C4-2B (cell line): ENCODE measurements at regions not wholly inside any gene's neighbourhood (a gene's known extent, or its start where the extent isn't known, plus 50 kb on each side); places are given as distances from the start of the nearest gene placed in this dataset.

Source experiments
- H3K27ac ChIP-seq: fragments of 450-650 bp; 2 replicates; pipeline ENCODE4 v1.5.1; 2017
- ZFX ChIP-seq: fragments of 450-650 bp; IDR thresholded peaks from 2 replicates; pipeline ENCODE4 v1.6.1; 2017
- TF ChIP-seq, protein P1 (sequence below): fragments of 450-650 bp; conservative IDR thresholded peaks from 2 replicates; pipeline ENCODE4 v1.5.1; 2017; ENCODE audit warnings: mild to moderate bottlenecking

DNA sequence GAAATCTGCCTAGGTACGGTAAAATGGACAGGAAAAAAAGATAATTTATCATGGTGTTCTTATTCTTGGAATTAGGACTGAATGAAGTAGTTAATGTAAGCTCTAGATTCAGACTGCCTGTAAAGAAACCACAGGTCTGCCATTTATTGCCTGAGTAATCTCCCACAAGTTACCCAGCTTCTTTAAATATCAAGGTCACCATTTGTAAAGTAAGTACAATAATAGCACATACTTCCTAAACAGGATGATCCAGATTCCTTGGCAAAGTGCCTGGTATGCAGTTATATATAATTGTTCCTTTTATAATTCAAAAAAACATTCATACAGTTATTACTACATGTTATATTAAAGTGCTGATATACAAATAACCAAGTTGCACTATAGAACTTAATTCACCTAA lies 368.6 kb downstream of the HNRNPD start:
- H3K27ac ChIP-seq: no peak overlapping the region
- TF ChIP-seq ZFX: no peak
- TF ChIP-seq, protein P1, sequence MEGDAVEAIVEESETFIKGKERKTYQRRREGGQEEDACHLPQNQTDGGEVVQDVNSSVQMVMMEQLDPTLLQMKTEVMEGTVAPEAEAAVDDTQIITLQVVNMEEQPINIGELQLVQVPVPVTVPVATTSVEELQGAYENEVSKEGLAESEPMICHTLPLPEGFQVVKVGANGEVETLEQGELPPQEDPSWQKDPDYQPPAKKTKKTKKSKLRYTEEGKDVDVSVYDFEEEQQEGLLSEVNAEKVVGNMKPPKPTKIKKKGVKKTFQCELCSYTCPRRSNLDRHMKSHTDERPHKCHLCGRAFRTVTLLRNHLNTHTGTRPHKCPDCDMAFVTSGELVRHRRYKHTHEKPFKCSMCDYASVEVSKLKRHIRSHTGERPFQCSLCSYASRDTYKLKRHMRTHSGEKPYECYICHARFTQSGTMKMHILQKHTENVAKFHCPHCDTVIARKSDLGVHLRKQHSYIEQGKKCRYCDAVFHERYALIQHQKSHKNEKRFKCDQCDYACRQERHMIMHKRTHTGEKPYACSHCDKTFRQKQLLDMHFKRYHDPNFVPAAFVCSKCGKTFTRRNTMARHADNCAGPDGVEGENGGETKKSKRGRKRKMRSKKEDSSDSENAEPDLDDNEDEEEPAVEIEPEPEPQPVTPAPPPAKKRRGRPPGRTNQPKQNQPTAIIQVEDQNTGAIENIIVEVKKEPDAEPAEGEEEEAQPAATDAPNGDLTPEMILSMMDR: no peak

DNA sequence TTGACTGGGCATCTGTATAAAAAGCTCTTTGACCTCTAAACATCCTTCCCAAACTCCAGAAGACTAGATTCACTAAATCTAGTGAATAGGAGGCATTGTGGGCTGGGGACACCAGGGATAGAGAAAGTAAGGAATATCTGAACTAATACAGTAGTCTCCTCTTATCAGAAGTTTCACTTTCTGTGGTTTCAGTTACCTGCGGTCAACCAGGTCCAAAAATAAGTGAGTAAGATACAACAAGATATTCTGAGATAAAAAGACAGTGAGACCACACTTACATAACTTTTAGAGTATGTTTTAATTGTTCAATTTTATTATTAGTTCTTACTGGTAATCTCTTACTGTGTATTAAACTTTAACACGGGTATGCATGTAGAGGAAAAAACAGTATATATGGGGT lies 376.5 kb downstream of the HNRNPD start:
- H3K27ac ChIP-seq: no peak overlapping the region

DNA sequence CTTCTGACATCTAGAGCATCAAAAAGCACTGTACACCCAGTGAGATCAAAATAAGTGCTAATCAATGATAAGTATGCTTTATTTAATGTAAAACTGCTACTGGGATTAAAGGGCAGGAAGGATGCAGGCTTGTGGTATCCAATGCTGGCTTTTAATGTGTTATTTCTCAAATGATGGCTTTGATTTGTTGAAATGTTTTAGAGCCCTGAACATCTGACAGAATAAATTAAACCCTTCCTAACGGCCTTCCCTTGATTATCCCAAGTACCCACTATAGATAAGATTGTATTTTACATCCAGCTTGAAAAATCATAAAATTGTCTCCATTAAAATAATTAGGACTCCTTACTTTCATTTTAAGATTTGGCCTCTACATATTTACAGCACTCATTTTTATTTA lies 382.9 kb downstream of the HNRNPD start:
- TF ChIP-seq ZFX: no peak
- TF ChIP-seq, protein P1: no peak
- no peak overlapping the region for H3K27ac ChIP-seq

More for the DNA sequence above, 376.5 kb downstream of the HNRNPD start:
- no peak for TF ChIP-seq ZFX
- TF ChIP-seq, protein P1: no peak

DNA sequence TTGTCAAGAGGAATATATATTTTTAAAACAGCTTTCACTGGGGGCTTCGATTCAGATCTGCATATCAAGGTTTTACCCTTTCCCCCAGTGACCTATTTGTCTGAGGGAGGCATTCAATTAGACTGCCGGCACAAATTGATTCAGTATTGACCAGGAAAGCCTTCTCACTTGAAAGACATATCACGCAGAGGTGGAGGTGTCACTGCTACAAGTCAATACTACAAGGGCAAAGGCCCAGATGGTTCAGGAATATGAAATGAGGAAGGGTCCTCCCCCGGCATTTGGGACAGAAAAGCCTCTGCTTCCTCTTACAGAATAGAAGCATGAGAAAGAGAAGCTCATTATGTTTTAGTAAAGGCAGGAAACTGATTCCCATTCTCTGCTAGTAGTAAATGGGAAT lies 383.6 kb downstream of the HNRNPD start:
- TF ChIP-seq, protein P1: no peak
- TF ChIP-seq ZFX: no peak

DNA sequence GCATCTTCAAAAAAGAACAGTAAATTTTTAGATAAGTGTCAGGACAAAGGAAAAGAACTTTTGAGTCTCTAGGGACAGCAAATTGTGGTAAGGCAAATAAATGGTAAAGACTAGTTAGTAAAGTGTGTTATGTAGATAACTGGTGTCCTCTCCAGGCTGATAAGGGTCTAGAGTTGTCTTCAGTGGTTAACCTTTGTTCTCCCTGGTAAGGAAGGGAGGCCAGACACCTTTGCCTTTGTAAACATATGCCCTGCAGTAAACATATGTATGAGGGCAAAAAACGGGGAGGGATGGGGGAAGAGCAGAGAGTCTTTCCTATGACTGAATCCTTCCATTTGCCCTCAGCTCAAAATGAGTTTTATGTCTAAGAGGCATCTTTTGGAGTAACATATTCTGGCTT lies 384.6 kb downstream of the HNRNPD start:
- TF ChIP-seq, protein P1: no peak
- no peak for TF ChIP-seq ZFX

More for the DNA sequence above, 383.6 kb downstream of the HNRNPD start:
- no peak overlapping the region for H3K27ac ChIP-seq

DNA sequence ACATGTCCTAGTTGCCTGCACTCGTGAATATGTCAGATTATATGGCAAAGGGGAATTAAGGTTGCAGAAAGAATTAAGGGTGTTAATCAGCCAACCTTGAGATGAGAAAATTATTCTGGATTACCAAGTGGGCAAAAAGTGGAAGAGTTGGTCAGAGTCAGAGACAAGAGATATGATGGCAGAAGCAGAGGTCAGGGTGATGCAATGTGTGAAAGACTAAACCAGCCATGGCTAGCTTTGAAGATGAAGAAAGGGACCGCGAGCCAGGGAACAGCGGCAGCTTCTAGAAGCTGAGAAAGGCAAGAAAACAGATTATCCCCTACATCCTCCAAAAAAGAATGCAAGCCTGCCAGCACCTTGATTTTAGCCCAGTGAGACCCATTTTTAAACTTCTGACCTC lies 385.6 kb downstream of the HNRNPD start:
- TF ChIP-seq, protein P1: no peak
- no peak overlapping the region for H3K27ac ChIP-seq

More for the DNA sequence above, 384.6 kb downstream of the HNRNPD start:
- H3K27ac ChIP-seq: no peak overlapping the region

DNA sequence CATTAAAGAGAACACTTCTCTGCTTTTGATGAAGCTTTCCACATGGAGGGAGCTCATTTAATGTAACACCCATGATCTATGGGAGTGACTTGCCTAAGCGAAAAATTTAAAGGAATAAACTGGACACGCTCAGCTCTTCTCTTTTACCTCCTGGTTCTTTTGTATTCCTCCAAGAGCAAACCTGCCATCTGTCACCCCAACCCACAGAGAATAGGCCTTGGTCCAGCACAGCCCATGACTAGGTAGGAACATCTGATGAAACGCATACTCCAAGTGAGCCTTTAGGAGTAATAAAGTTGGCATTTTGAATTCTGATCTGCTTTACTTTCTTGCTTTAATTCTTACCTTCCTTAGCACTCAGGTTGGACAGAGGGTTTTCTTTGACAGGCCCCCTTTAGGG lies 389.0 kb downstream of the HNRNPD start:
- TF ChIP-seq, protein P1: no peak
- TF ChIP-seq ZFX: no peak
- H3K27ac ChIP-seq: no peak overlapping the region
